Erythroblast (primary cell): ENCODE measurements at regions not wholly inside any gene's neighbourhood (a gene's known extent, or its start where the extent isn't known, plus 50 kb on each side); places are given as distances from the start of the nearest gene placed in this dataset.

ENCODE experiments used
- GATA1 ChIP-seq: IDR thresholded peaks from 2 replicates; pipeline ENCODE4 v1.6.1; 2011; ENCODE audit warnings: low read depth, mild to moderate bottlenecking, control low read depth, low read length, moderate library complexity
- POLR2A ChIP-seq: IDR thresholded peaks from 2 replicates; pipeline ENCODE4 v1.6.1; 2011; ENCODE audit warnings: mild to moderate bottlenecking, low read length

GRCh38 chr7:126378642-126379041, 874.1 kb downstream of the GRM8 start:
- TF ChIP-seq POLR2A (no peak), GATA1 (no peak)
